ENCODE measurements at regions not wholly inside any gene's neighbourhood (a gene's known extent, or its start where the extent isn't known, plus 50 kb on each side); places are given as distances from the start of the nearest gene placed in this dataset.

DNA sequence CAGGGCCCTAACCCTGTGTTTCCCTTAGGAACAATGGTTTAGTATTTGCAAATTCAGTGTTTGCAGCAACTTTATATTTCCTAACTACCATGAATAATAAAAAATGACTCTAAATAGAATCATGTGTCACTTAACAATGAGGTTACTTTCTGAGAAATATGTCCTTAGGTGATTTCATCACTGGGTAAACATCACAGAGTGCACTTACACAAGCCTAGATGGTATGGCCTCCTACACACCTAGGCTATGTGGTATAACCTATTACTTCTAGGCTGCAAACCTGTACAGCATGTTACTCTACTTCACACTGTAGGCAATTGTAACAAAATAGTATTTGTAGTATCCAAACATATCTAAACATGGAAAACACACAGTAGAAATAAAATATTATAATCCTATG is 1174.6 kb upstream of the LRRTM3 start:
- TF ChIP-seq EP300 (IDR thresholded peaks at IDR 0.05) (no peak), POLR2A (IDR thresholded peaks at IDR 0.05) (no peak)
- TF ChIP-seq, protein P1, sequence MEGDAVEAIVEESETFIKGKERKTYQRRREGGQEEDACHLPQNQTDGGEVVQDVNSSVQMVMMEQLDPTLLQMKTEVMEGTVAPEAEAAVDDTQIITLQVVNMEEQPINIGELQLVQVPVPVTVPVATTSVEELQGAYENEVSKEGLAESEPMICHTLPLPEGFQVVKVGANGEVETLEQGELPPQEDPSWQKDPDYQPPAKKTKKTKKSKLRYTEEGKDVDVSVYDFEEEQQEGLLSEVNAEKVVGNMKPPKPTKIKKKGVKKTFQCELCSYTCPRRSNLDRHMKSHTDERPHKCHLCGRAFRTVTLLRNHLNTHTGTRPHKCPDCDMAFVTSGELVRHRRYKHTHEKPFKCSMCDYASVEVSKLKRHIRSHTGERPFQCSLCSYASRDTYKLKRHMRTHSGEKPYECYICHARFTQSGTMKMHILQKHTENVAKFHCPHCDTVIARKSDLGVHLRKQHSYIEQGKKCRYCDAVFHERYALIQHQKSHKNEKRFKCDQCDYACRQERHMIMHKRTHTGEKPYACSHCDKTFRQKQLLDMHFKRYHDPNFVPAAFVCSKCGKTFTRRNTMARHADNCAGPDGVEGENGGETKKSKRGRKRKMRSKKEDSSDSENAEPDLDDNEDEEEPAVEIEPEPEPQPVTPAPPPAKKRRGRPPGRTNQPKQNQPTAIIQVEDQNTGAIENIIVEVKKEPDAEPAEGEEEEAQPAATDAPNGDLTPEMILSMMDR (IDR thresholded peaks at IDR 0.05) = no peak
